ENCODE measurements at regions not wholly inside any gene's neighbourhood (a gene's known extent, or its start where the extent isn't known, plus 50 kb on each side); places are given as distances from the start of the nearest gene placed in this dataset.

DNA sequence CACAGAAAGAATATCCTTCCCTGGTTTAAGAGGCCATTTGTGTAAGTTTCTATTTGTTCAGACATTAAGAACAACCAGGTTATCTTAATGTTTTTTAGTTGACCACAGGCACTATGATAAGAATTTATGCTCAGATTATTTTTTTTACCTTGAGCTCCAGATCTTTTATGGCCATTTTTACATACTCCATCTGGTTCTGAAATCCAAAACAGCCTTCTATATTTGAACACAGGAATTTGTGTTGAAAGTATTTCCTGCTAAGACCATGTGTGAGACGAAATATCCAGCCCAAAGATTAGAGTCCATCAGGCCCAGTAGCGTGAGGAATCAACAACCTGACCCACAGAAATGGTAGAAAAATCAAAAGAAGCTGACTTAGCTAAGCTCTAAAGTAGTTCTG is 569.9 kb upstream of the FAT3 start:
- no peak for TF ChIP-seq POLR2AphosphoS5 (IDR thresholded peaks at IDR 0.05; ENCODE audit: insufficient read depth, low read depth, low read length)
- TF ChIP-seq, protein P1, sequence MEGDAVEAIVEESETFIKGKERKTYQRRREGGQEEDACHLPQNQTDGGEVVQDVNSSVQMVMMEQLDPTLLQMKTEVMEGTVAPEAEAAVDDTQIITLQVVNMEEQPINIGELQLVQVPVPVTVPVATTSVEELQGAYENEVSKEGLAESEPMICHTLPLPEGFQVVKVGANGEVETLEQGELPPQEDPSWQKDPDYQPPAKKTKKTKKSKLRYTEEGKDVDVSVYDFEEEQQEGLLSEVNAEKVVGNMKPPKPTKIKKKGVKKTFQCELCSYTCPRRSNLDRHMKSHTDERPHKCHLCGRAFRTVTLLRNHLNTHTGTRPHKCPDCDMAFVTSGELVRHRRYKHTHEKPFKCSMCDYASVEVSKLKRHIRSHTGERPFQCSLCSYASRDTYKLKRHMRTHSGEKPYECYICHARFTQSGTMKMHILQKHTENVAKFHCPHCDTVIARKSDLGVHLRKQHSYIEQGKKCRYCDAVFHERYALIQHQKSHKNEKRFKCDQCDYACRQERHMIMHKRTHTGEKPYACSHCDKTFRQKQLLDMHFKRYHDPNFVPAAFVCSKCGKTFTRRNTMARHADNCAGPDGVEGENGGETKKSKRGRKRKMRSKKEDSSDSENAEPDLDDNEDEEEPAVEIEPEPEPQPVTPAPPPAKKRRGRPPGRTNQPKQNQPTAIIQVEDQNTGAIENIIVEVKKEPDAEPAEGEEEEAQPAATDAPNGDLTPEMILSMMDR (IDR thresholded peaks at IDR 0.05; ENCODE audit: extremely low read depth in 1 of 2, insufficient read depth in 1 of 2, low read depth in 1 of 2, low read length in 2 of 2): no peak
- TF ChIP-seq POLR2A (IDR thresholded peaks at IDR 0.05; ENCODE audit: low read depth, low read length): no peak

Data from endothelial cell of umbilical vein (primary cell).